K562 (cell line): ENCODE measurements at regions not wholly inside any gene's neighbourhood (a gene's known extent, or its start where the extent isn't known, plus 50 kb on each side); places are given as distances from the start of the nearest gene placed in this dataset.

ENCODE experiments used
- ATAC-seq: fragments of 200-7000 bp; cut with Tn5 transposase; 3 replicates; pipeline ENCODE4 v1.9.1; 2020; ENCODE audit warnings: moderate library complexity
- BruUV-seq: library from RNA; stranded (reverse); fragments of 400-500 nt; replicated peaks from 2 replicates; lab custom pipeline; 2021; lab: Mats Ljungman, UMichigan
- CTCF ChIA-PET: fragments of 300-600 bp; formaldehyde crosslinking; extraction: SDS; loops from one replicate; lab custom pipeline; 2021; ENCODE audit warnings: low intra/inter-chr PET ratio; lab: Yijun Ruan, JAX
- POLR2A ChIA-PET: fragments of 300-600, 350-650 bp; sonication (Branson Sonifier 250); formaldehyde crosslinking; extraction: SDS; loops from one replicate; lab custom pipeline; 2021; ENCODE audit warnings: antibody characterized with exemption, inconsistent platforms; lab: Yijun Ruan, JAX
- DNase-seq, 4 experiments: peaks; one replicate each; pipeline versions ENCODE4 v3.0.0 to v3.0.0-alpha.2; 2011 to 2018; ENCODE audit warnings: low spot score in 3 of 4, mixed read lengths in 3 of 4; ENCODE audit errors: extremely low read depth in 1 of 4
- FAIRE-seq: peaks from 2 replicates; lab custom pipeline; 2011; peaks lifted over from hg19 to GRCh38; lab: Jason Lieb, UNC
- H2AFZ ChIP-seq: 2 replicates; pipeline ENCODE4 v1.6.0; 2011; ENCODE audit warnings: low read depth, low read length, control low read depth, inconsistent platforms
- H3K27ac ChIP-seq: fragments of 200-600 bp; 3 replicates; pipeline ENCODE4 v1.8.0; 2011; ENCODE audit warnings: low read depth, mild to moderate bottlenecking, control low read depth, inconsistent platforms, low read length, moderate library complexity, mixed read lengths; ENCODE audit errors: extremely low read depth
- H3K27me3 ChIP-seq, 2 experiments: fragments of 300-600 bp in 1 of 2; 2 replicates in 1 of 2; 3 replicates in 1 of 2; pipeline versions ENCODE4 v1.6.0 to v1.8.0; 2011; ENCODE audit warnings: inconsistent platforms in 2 of 2, low read length in 2 of 2, mild to moderate bottlenecking in 1 of 2, mixed read lengths in 1 of 2, moderate library complexity in 1 of 2; ENCODE audit not compliant: control insufficient read depth in 2 of 2, insufficient read depth in 2 of 2
- H3K36me3 ChIP-seq: fragments of 300-600 bp; 3 replicates; pipeline ENCODE4 v1.8.0; 2011; ENCODE audit warnings: mild to moderate bottlenecking, low read length, inconsistent platforms; ENCODE audit not compliant: control insufficient read depth, insufficient read depth
- H3K4me1 ChIP-seq, 2 experiments: fragments of 200-600 bp in 1 of 2; replicated peaks in 1 of 2; 2 replicates in 1 of 2; 3 replicates in 1 of 2; pipeline versions ENCODE4 v1.5.1 to v1.8.0; 2011; ENCODE audit warnings: inconsistent platforms in 2 of 2, low read length in 2 of 2, mild to moderate bottlenecking in 1 of 2, mixed read lengths in 1 of 2, moderate library complexity in 1 of 2; ENCODE audit not compliant: control insufficient read depth in 2 of 2, insufficient read depth in 2 of 2
- H3K4me2 ChIP-seq: 2 replicates; pipeline ENCODE4 v1.6.1; 2011; ENCODE audit warnings: low read length, control low read depth, inconsistent platforms, mixed read lengths; ENCODE audit not compliant: insufficient read depth
- H3K4me3 ChIP-seq: fragments of 200-600 bp; sonication (generic), shearing (Covaris generic); 2 replicates; pipeline ENCODE4 v1.5.1; 2016; ENCODE audit warnings: control low read depth, inconsistent platforms
- H3K79me2 ChIP-seq: fragments of 200-600 bp; 3 replicates; pipeline ENCODE4 v1.8.0; 2011; ENCODE audit warnings: low read length, inconsistent platforms; ENCODE audit not compliant: control insufficient read depth, insufficient read depth
- H3K9ac ChIP-seq, 2 experiments: 2 replicates each; pipeline versions ENCODE4 v1.6.0 to v1.6.1; 2011; ENCODE audit warnings: low read depth in 2 of 2, low read length in 2 of 2, control low read depth in 1 of 2, inconsistent platforms in 1 of 2, mild to moderate bottlenecking in 1 of 2, mixed read lengths in 1 of 2; ENCODE audit not compliant: insufficient read depth in 1 of 2
- H3K9me1 ChIP-seq: one replicate; pipeline ENCODE4 v1.6.0; 2011; ENCODE audit warnings: inconsistent platforms, mild to moderate bottlenecking, low read length, moderate library complexity; ENCODE audit not compliant: control insufficient read depth, insufficient read depth
- H3K9me3 ChIP-seq: replicated peaks from 2 replicates; pipeline ENCODE4 v1.5.1; 2011; ENCODE audit warnings: low read depth, low read length, inconsistent platforms; ENCODE audit not compliant: control insufficient read depth, insufficient read depth
- H4K20me1 ChIP-seq: replicated peaks from 2 replicates; pipeline ENCODE4 v1.6.1; 2011; ENCODE audit warnings: low read length, inconsistent platforms, mixed read lengths; ENCODE audit not compliant: control insufficient read depth, insufficient read depth
- CHAMP1 ChIP-seq: fragments of 450-650 bp; IDR thresholded peaks from 2 replicates; pipeline ENCODE4 v1.6.1; 2016; ENCODE audit warnings: mild to moderate bottlenecking
- CTCF ChIP-seq, 3 experiments: IDR thresholded peaks in 2 of 3; conservative IDR thresholded peaks in 1 of 3; 2 replicates each; pipeline ENCODE4 v1.5.1; 2011 to 2012; ENCODE audit warnings: low read length in 3 of 3, mild to moderate bottlenecking in 3 of 3, control low read depth in 2 of 3, improper control_type of control experiment in 1 of 3, inconsistent platforms in 1 of 3, low read depth in 1 of 3, mixed read lengths in 1 of 3, moderate library complexity in 1 of 3; ENCODE audit not compliant: insufficient read depth in 2 of 3
- HNRNPK ChIP-seq: fragments of 200-400 bp; formaldehyde crosslinking; IDR thresholded peaks from one replicate; pipeline ENCODE4 v1.6.1; 2018; ENCODE audit warnings: mild to moderate bottlenecking, low read depth, low read length; ENCODE audit not compliant: poor library complexity, severe bottlenecking
- MAFK ChIP-seq: IDR thresholded peaks from 2 replicates; pipeline ENCODE4 v1.6.1; 2011; ENCODE audit warnings: low read length, improper control_type of control experiment
- NFIX ChIP-seq: fragments of 250-450 bp; sonication (Bioruptor Pico); IDR thresholded peaks from 2 replicates; pipeline ENCODE4 v1.4.0; 2020; ENCODE audit warnings: low read depth, mild to moderate bottlenecking, moderate library complexity
- TFAM ChIP-seq: fragments of 250-450 bp; sonication (Bioruptor Pico); conservative IDR thresholded peaks from 2 replicates; pipeline ENCODE4 v1.5.0; 2021; ENCODE audit warnings: mild to moderate bottlenecking, moderate library complexity
- WGBS: fragments of 100-300 bp; shearing (Covaris generic); methylation state at CpG from one replicate; pipeline ENCODE4 v1.1.6; 2016; ENCODE audit warnings: low coverage, mixed read lengths; ENCODE audit not compliant: insufficient coverage; ENCODE audit errors: missing lambda C conversion rate; 5-methylcytosine and 5-hydroxymethylcytosine counted together
- in situ Hi-C: fragments of 300-500 bp; cut with MboI; formaldehyde crosslinking; loops from 4 replicates; pipeline ENCODE4 v1.15.0; 2018; ENCODE audit warnings: inconsistent platforms, mixed read lengths
- intact Hi-C: fragments of 100-400 bp; cut with micrococcal nuclease; formaldehyde crosslinking; loops from 2 replicates; pipeline ENCODE4 v1.14.2; 2022

- H3K9me3 ChIP-seq: no peaks in the 10 kb centered on the region
- H3K9me1 ChIP-seq: no peaks in the 10 kb centered on the region
- POLR2A ChIA-PET: no interaction called here
- H3K4me2 ChIP-seq: no peak overlapping the region
- FAIRE-seq: no peak
- no peaks in the 10 kb centered on the region for H3K4me1 ChIP-seq
- no peak overlapping the region for H3K27ac ChIP-seq
- H3K27me3 ChIP-seq: peaks cover 3 to 34% of the 10 kb centered on the region in 2 experiments; a peak in 3 of 5 replicates
- no peak overlapping the region for H2AFZ ChIP-seq
- DNase-seq: no peak
- H3K9ac ChIP-seq: no peak overlapping the region
- ATAC-seq: no peak
- H3K36me3 ChIP-seq: no peaks in the 10 kb centered on the region
- CTCF ChIA-PET: no interaction called here
- intact Hi-C loops (no loop called here), in situ Hi-C loops (no loop called here)
- 2% methylated on average over 17 of the region's 23 CpGs for WGBS
- no peak overlapping the region for H3K4me3 ChIP-seq
- no peaks in the 10 kb centered on the region for H3K79me2 ChIP-seq
- BruUV-seq: no TSS peak
- no peaks in the 10 kb centered on the region; the same call in 1 of the 2 replicates for H4K20me1 ChIP-seq
- no peak for TF ChIP-seq HNRNPK
- no peak for TF ChIP-seq CHAMP1
- no peak for TF ChIP-seq TFAM (CRISPR knock-in tag)
- 0 out of 6 replicates have a peak, but pooled peaks of 1 of the 3 experiments have one; percentile 8 for TF ChIP-seq CTCF (IDR thresholded peaks at IDR 0.05 in 2 of 3, conservative IDR thresholded peaks at IDR 0.05 in 1 of 3; ENCODE audit: insufficient read depth in 2 of 3, low read depth in 1 of 3, low read length in 3 of 3)
- TF ChIP-seq NFIX (CRISPR knock-in tag): no peak
- TF ChIP-seq MAFK: no peak
Measured at GRCh38 chr22:48739348-48740085, 1088.2 kb downstream of the BRD1 start.
